HepG2 (cell line): ENCODE measurements at regions not wholly inside any gene's neighbourhood (a gene's known extent, or its start where the extent isn't known, plus 50 kb on each side); places are given as distances from the start of the nearest gene placed in this dataset.

Experiments
- ATAC-seq: fragments of 200-7000 bp; cut with Tn5 transposase; 3 replicates; pipeline ENCODE4 v1.9.1; 2020; ENCODE audit warnings: mild to moderate bottlenecking, moderate library complexity
- BruUV-seq: library from RNA; stranded (reverse); fragments of 400-500 nt; replicated peaks from 2 replicates; lab custom pipeline; 2021; lab: Mats Ljungman, UMichigan
- CTCF ChIA-PET: fragments of 300-600 bp; formaldehyde crosslinking; extraction: SDS; loops from one replicate; lab custom pipeline; 2021; ENCODE audit warnings: low total read pairs, inconsistent platforms, low intra/inter-chr PET ratio; lab: Yijun Ruan, JAX
- POLR2A ChIA-PET: fragments of 350-600 bp; sonication (Branson Sonifier 250); formaldehyde crosslinking; loops from one replicate; lab custom pipeline; 2020; ENCODE audit warnings: antibody characterized with exemption, inconsistent platforms; lab: Yijun Ruan, JAX
- DNase-seq: peaks from one replicate; pipeline ENCODE4 v3.0.0-alpha.2; 2015; ENCODE audit warnings: low spot score
- FAIRE-seq: peaks from 3 replicates; lab custom pipeline; 2011; peaks lifted over from hg19 to GRCh38; lab: Jason Lieb, UNC
- H2AFZ ChIP-seq: one replicate; pipeline ENCODE4 v1.6.1; 2011; ENCODE audit warnings: low read length, inconsistent platforms
- H3K27ac ChIP-seq: fragments of 300-600 bp; 3 replicates; pipeline ENCODE4 v1.8.0; 2011; ENCODE audit warnings: mixed run types, mild to moderate bottlenecking, mixed read lengths, low read length, inconsistent platforms; ENCODE audit not compliant: insufficient read depth; ENCODE audit errors: extremely low read length
- H3K27me3 ChIP-seq, 2 experiments: fragments of 200-600 bp in 1 of 2; 2 replicates in 1 of 2; 3 replicates in 1 of 2; pipeline versions ENCODE4 v1.6.0 to v1.8.0; 2011; ENCODE audit warnings: low read length in 2 of 2, mild to moderate bottlenecking in 2 of 2, moderate library complexity in 2 of 2, inconsistent platforms in 1 of 2; ENCODE audit not compliant: insufficient read depth in 2 of 2, control insufficient read depth in 1 of 2
- H3K36me3 ChIP-seq, 2 experiments: fragments of 200-600 bp in 1 of 2; replicated peaks in 1 of 2; 2 replicates in 1 of 2; 3 replicates in 1 of 2; pipeline versions ENCODE4 v1.5.1 to v1.8.0; 2011; ENCODE audit warnings: low read length in 2 of 2, inconsistent platforms in 1 of 2; ENCODE audit not compliant: insufficient read depth in 2 of 2, control insufficient read depth in 1 of 2
- H3K4me1 ChIP-seq: 2 replicates; pipeline ENCODE4 v1.5.1; 2012; ENCODE audit warnings: low read length, inconsistent platforms; ENCODE audit not compliant: insufficient read depth
- H3K4me2 ChIP-seq: 2 replicates; pipeline ENCODE4 v1.6.0; 2011; ENCODE audit warnings: low read depth, low read length, inconsistent platforms
- H3K4me3 ChIP-seq, 3 experiments: fragments of 200-600 bp in 1 of 3; sonication (generic), shearing (Covaris generic) in 1 of 3; replicated peaks in 1 of 3; 2 replicates each; pipeline ENCODE4 v1.5.1; 2011 to 2016; ENCODE audit warnings: low read length in 3 of 3, inconsistent platforms in 2 of 3, low read depth in 2 of 3, mild to moderate bottlenecking in 2 of 3, control low read depth in 1 of 3, mixed read lengths in 1 of 3; ENCODE audit not compliant: insufficient read depth in 1 of 3
- H3K79me2 ChIP-seq: one replicate; pipeline ENCODE4 v1.6.1; 2011; ENCODE audit warnings: low read length, inconsistent platforms; ENCODE audit not compliant: insufficient read depth
- H3K9ac ChIP-seq: 2 replicates; pipeline ENCODE4 v1.6.0; 2011; ENCODE audit warnings: mild to moderate bottlenecking, low read depth, low read length, inconsistent platforms; ENCODE audit not compliant: insufficient read depth
- H3K9me3 ChIP-seq: 2 replicates; pipeline ENCODE4 v1.5.1; 2012; ENCODE audit warnings: mild to moderate bottlenecking, low read length
- H4K20me1 ChIP-seq: 2 replicates; pipeline ENCODE4 v1.6.0; 2011; ENCODE audit warnings: inconsistent platforms, mild to moderate bottlenecking, low read length, moderate library complexity; ENCODE audit not compliant: insufficient read depth
- BCL3 ChIP-seq: sonication (generic); formaldehyde crosslinking; IDR thresholded peaks from 2 replicates; pipeline ENCODE4 v1.5.1; 2020; ENCODE audit warnings: mild to moderate bottlenecking, missing genetic modification reagents, moderate library complexity
- BCLAF1 ChIP-seq: fragments of 450-650 bp; IDR thresholded peaks from 2 replicates; pipeline ENCODE4 v1.6.1; 2017; ENCODE audit warnings: mild to moderate bottlenecking
- FOSL1 ChIP-seq: sonication (generic); formaldehyde crosslinking; IDR thresholded peaks from 2 replicates; pipeline ENCODE4 v1.9.0; 2021; ENCODE audit warnings: missing genetic modification reagents, borderline replicate concordance
- GZF1 ChIP-seq: sonication (generic); formaldehyde crosslinking; IDR thresholded peaks from 2 replicates; pipeline ENCODE4 v1.5.1; 2020; ENCODE audit warnings: mild to moderate bottlenecking, missing genetic modification reagents
- HNF1A ChIP-seq, 2 experiments: sonication (generic) in 1 of 2; formaldehyde crosslinking in 1 of 2; IDR thresholded peaks; 2 replicates each; pipeline versions ENCODE4 v1.4.0 to v1.6.1; 2016 to 2020; ENCODE audit warnings: borderline replicate concordance in 1 of 2, low read depth in 1 of 2, mild to moderate bottlenecking in 1 of 2, missing genetic modification reagents in 1 of 2
- MED13 ChIP-seq: sonication (generic); formaldehyde crosslinking; IDR thresholded peaks from 2 replicates; pipeline ENCODE4 v1.5.0; 2020; ENCODE audit warnings: missing genetic modification reagents
- ZBTB42 ChIP-seq: sonication (generic); formaldehyde crosslinking; IDR thresholded peaks from 2 replicates; pipeline ENCODE4 v1.5.0; 2020; ENCODE audit warnings: mild to moderate bottlenecking, missing genetic modification reagents
- ZBTB44 ChIP-seq: sonication (generic); formaldehyde crosslinking; IDR thresholded peaks from 2 replicates; pipeline ENCODE4 v1.4.0; 2020; ENCODE audit warnings: missing genetic modification reagents
- ZNF263 ChIP-seq: sonication (generic); formaldehyde crosslinking; IDR thresholded peaks from 2 replicates; pipeline ENCODE4 v1.4.0; 2020; ENCODE audit warnings: missing genetic modification reagents
- ZNF280D ChIP-seq: sonication (generic); formaldehyde crosslinking; IDR thresholded peaks from 2 replicates; pipeline ENCODE4 v1.5.1; 2020; ENCODE audit warnings: mild to moderate bottlenecking, missing genetic modification reagents
- ZNF430 ChIP-seq: sonication (generic); formaldehyde crosslinking; IDR thresholded peaks from 2 replicates; pipeline ENCODE4 v1.9.0; 2021; ENCODE audit warnings: mild to moderate bottlenecking, missing genetic modification reagents
- WGBS: methylation state at CpG from one replicate; pipeline ENCODE4 v1.1.6; 2017; ENCODE audit warnings: low lambda C conversion rate; 5-methylcytosine and 5-hydroxymethylcytosine counted together
- in situ Hi-C: cut with HindIII; loops from 2 replicates; pipeline ENCODE4 v1.10.0; 2017; ENCODE audit warnings: low pct_unique_long_range_greater_than_20kb; ENCODE audit not compliant: extremely low pct_ligation_motif_present
- intact Hi-C: fragments of 100-400 bp; cut with micrococcal nuclease; formaldehyde crosslinking; loops from one replicate; pipeline ENCODE4 v1.10.0; 2022; ENCODE audit not compliant: unreplicated experiment

GRCh38 chr16:80077696-80078095 is 463.1 kb upstream of the DYNLRB2 start:
- no peaks in the 10 kb centered on the region for H3K9me3 ChIP-seq
- FAIRE-seq (no peak), ATAC-seq (no peak), DNase-seq (no peak)
- H3K4me1 ChIP-seq: no peaks in the 10 kb centered on the region
- ChIA-PET CTCF (no interaction called here), POLR2A (no interaction called here)
- H3K4me2 ChIP-seq: no peak overlapping the region
- no peaks in the 10 kb centered on the region for H3K27me3 ChIP-seq
- no peak overlapping the region for H3K27ac ChIP-seq
- in situ Hi-C loops: no loop called here
- BruUV-seq: no TSS peak
- H3K79me2 ChIP-seq: no peaks in the 10 kb centered on the region
- intact Hi-C loops: no loop called here
- H2AFZ ChIP-seq: no peak overlapping the region
- WGBS: 31% methylated on average over 4 of the region's 4 CpGs
- H3K9ac ChIP-seq: no peak overlapping the region
- no peaks in the 10 kb centered on the region for H3K36me3 ChIP-seq
- no peaks in the 10 kb centered on the region for H4K20me1 ChIP-seq
- no peak overlapping the region for H3K4me3 ChIP-seq
- no peak for TF ChIP-seq BCLAF1
- TF ChIP-seq HNF1A (IDR thresholded peaks at IDR 0.05; ENCODE audit: low read depth): no peak
- no peak for TF ChIP-seq HNF1A (CRISPR knock-in tag; IDR thresholded peaks at IDR 0.05; ENCODE audit: borderline replicate concordance)
- TF ChIP-seq ZNF280D: no peak
- TF ChIP-seq ZBTB44 (CRISPR knock-in tag): no peak
- TF ChIP-seq ZNF263 (CRISPR knock-in tag): no peak
- TF ChIP-seq GZF1 (CRISPR knock-in tag): no peak
- no peak for TF ChIP-seq MED13 (CRISPR knock-in tag)
- TF ChIP-seq BCL3 (CRISPR knock-in tag): no peak
- TF ChIP-seq ZNF430 (CRISPR knock-in tag): no peak
- TF ChIP-seq FOSL1 (CRISPR knock-in tag): no peak
- no peak for TF ChIP-seq ZBTB42
